ENCODE measurements at regions not wholly inside any gene's neighbourhood (a gene's known extent, or its start where the extent isn't known, plus 50 kb on each side); places are given as distances from the start of the nearest gene placed in this dataset.

DNA sequence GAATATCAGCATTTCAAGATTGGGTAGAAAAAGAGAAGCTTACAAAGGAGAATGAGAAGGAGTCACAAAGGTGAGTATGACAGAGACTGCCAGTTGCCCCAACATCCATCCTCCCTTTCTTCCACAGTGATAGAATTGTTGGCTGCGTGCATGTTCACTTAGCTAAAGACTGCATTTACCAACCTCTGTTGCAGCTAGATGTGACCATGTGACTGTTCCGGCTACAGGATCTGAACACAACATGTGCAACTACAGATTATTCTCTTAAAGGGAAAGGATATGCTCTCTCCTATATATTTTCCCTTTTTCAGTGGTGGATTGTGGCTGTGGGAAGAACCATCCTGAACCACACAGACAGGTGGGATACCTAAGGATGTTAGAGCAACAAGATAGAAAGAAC lies 60.5 kb upstream of the ZNRF2 start:
- Histone ChIP-seq H4K20me1 (ENCODE audit: insufficient read depth, low read length) (no peaks in the 10 kb centered on the region), H3K9ac (ENCODE audit: low read depth, low read length) (no peak overlapping the region), H2AFZ (replicated peaks; ENCODE audit: low read length, poor library complexity) (no peak overlapping the region), H4K8ac (ENCODE audit: low read depth in 2 of 2, low read length in 2 of 2) (no peak overlapping the region), H4K91ac (ENCODE audit: insufficient read depth, low read depth, low read length) (no peak overlapping the region), H2BK20ac (ENCODE audit: low read depth, low read length) (no peak overlapping the region), H3K4me1 (ENCODE audit: control insufficient read depth, insufficient read depth, low read length) (no peaks in the 10 kb centered on the region; the same call in 1 of the 2 replicates), H3K18ac (ENCODE audit: low read depth, low read length) (no peak overlapping the region), H3K23ac (ENCODE audit: low read depth, low read length) (no peak overlapping the region), H3K4me3 (ENCODE audit: insufficient read depth, low read depth, low read length) (no peak overlapping the region), H4K5ac (ENCODE audit: low read depth, low read length) (no peak overlapping the region), H3K9me3 (ENCODE audit: control insufficient read depth, insufficient read depth, low read length) (no peaks in the 10 kb centered on the region), H3K79me1 (ENCODE audit: low read depth in 1 of 2, low read length in 2 of 2) (no peaks in the 10 kb centered on the region), H2AK5ac (ENCODE audit: low read depth, low read length) (no peak overlapping the region), H2BK120ac (ENCODE audit: low read depth, low read length) (no peak overlapping the region), H3K27ac (ENCODE audit: insufficient read depth, low read length) (no peak overlapping the region), H3K4ac (ENCODE audit: low read depth, low read length) (no peak overlapping the region), H3K56ac (ENCODE audit: extremely low read depth, insufficient read depth, low read length) (no peak overlapping the region), H3K4me2 (ENCODE audit: low read depth, low read length) (no peak overlapping the region), H3K27me3 (ENCODE audit: control insufficient read depth, insufficient read depth, low read length) (peaks cover 2% of the 10 kb centered on the region; the same call in 1 of the 2 replicates), H3K14ac (replicated peaks; ENCODE audit: low read depth, low read length) (no peak overlapping the region), H3K9me1 (ENCODE audit: insufficient read depth, low read length) (no peaks in the 10 kb centered on the region; the same call in 1 of the 2 replicates), H3K36me3 (ENCODE audit: control insufficient read depth, insufficient read depth, low read length) (no peaks in the 10 kb centered on the region), H2BK15ac (ENCODE audit: low read depth, low read length) (no peak overlapping the region), H2AK9ac (replicated peaks; ENCODE audit: low read depth, low read length, poor library complexity) (no peak overlapping the region), H2BK5ac (ENCODE audit: low read depth, low read length, poor library complexity, severe bottlenecking) (no peak overlapping the region)
- dilution Hi-C loops (cut with HindIII; ENCODE audit: low sequenced_read_pairs, unreplicated experiment) (no loop called here), intact Hi-C loops (cut with micrococcal nuclease) (no loop called here), in situ Hi-C loops (cut with MboI; ENCODE audit: low sequenced_read_pairs) (no loop called here)
- DNase-seq (no peak), ATAC-seq (ENCODE audit: low read depth) (no peak)
- ChIA-PET CTCF (no interaction called here), POLR2A (ENCODE audit: unreplicated experiment) (no interaction called here)
- no TSS peak for BruUV-seq (replicated peaks)
- TF ChIP-seq MAFK (IDR thresholded peaks at IDR 0.05; ENCODE audit: low read depth, low read length) (no peak), NFE2L2 (IDR thresholded peaks at IDR 0.05; ENCODE audit: low read depth, low read length) (no peak), FOS (IDR thresholded peaks at IDR 0.05; ENCODE audit: low read depth, low read length) (no peak)
- WGBS, 2 experiments (ENCODE audit: extremely low coverage in 2 of 2, insufficient read length in 1 of 2): no CpG with 5 or more reads among the region's 2 CpGs

Data from IMR-90 (cell line).